HEK293T (cell line): ENCODE measurements at regions not wholly inside any gene's neighbourhood (a gene's known extent, or its start where the extent isn't known, plus 50 kb on each side); places are given as distances from the start of the nearest gene placed in this dataset.

Experiments
- ARNT ChIP-seq: fragments of 450-650 bp; IDR thresholded peaks from 2 replicates; pipeline ENCODE4 v1.6.1; 2017; ENCODE audit warnings: mild to moderate bottlenecking
- BHLHE40 ChIP-seq: fragments of 450-650 bp; IDR thresholded peaks from 2 replicates; pipeline ENCODE4 v1.6.1; 2016; ENCODE audit warnings: mild to moderate bottlenecking, moderate library complexity, borderline replicate concordance
- FOXA1 ChIP-seq: fragments of 450-650 bp; IDR thresholded peaks from 2 replicates; pipeline ENCODE4 v1.6.1; 2016; ENCODE audit warnings: mild to moderate bottlenecking
- FOXK2 ChIP-seq: fragments of 450-650 bp; IDR thresholded peaks from 2 replicates; pipeline ENCODE4 v1.6.1; 2016; ENCODE audit warnings: mild to moderate bottlenecking
- FOXM1 ChIP-seq: fragments of 450-650 bp; IDR thresholded peaks from 2 replicates; pipeline ENCODE4 v1.6.1; 2017; ENCODE audit warnings: mild to moderate bottlenecking, borderline replicate concordance
- HDGF ChIP-seq: fragments of 450-650 bp; IDR thresholded peaks from 2 replicates; pipeline ENCODE4 v1.6.1; 2017; ENCODE audit warnings: antibody characterized with exemption, borderline replicate concordance
- LEF1 ChIP-seq: fragments of 450-650 bp; IDR thresholded peaks from 2 replicates; pipeline ENCODE4 v1.6.1; 2017; ENCODE audit warnings: mild to moderate bottlenecking, borderline replicate concordance

DNA sequence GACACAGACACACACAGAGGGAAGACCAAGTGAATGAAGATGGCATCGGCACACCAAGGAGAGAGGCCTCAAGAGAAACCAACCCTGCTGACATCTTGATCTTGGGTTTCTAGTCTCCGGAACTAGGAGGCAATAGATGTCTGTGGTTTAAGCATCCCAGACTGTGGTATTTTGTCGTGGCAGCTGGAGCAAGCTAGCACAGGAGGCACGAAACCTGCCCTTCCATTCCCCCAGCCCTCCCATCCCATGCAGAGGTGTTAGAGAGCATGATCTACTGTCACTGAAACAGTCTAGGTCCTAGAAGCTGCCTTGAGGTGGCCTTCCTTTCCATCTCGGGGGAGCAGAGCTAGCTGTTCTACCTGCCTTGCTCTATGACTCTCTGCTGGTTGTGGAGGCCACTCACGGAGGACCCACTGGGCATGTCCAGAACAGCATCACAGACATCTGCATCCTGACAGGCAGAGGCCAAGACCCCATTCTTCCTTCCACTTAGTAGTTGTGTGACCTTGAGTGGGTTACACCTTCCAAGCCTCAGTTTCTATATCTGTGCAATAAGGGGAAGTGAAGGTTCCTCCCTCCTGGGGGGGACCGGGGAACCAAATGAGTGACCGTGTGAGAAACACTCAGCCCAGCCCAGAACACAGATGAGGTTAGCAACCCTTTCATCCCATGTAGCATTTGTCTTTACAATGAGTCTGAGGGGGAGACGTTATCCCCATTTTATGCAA, 134.3 kb upstream of the BOD1 start:
- TF ChIP-seq FOXM1 (no peak), LEF1 (no peak), HDGF (no peak), ARNT (no peak), FOXK2 (no peak), BHLHE40 (no peak), FOXA1 (no peak)
